WTC11 (cell line): ENCODE measurements at regions not wholly inside any gene's neighbourhood (a gene's known extent, or its start where the extent isn't known, plus 50 kb on each side); places are given as distances from the start of the nearest gene placed in this dataset.

Experiments
- ATAC-seq: fragments of 200-7000 bp; cut with Tn5 transposase; 2 replicates; pipeline ENCODE4 v1.10.0; 2021; ENCODE audit warnings: mild to moderate bottlenecking, moderate library complexity
- CTCF ChIA-PET: fragments of 300-600 bp; sonication (Branson Sonifier 250); formaldehyde crosslinking; loops from one replicate; lab custom pipeline; 2021; ENCODE audit warnings: antibody characterized with exemption; lab: Charles Lee
- POLR2A ChIA-PET: fragments of 350-600 bp; sonication (Branson Sonifier 250); formaldehyde crosslinking; loops from one replicate; lab custom pipeline; 2021; ENCODE audit warnings: antibody characterized with exemption; lab: Charles Lee
- DNase-seq: peaks from one replicate; pipeline ENCODE4 v3.0.0; 2021; ENCODE audit warnings: low spot score
- H3K27ac Mint-ChIP-seq: 2 replicates; pipeline ENCODE4 v1.8.0; 2021; ENCODE audit warnings: mixed read lengths
- H3K27me3 Mint-ChIP-seq: 2 replicates; pipeline ENCODE4 v1.8.0; 2021; ENCODE audit warnings: low read depth, mild to moderate bottlenecking, moderate library complexity, mixed read lengths
- H3K36me3 Mint-ChIP-seq: 2 replicates; pipeline ENCODE4 v1.8.0; 2021; ENCODE audit warnings: mixed read lengths
- H3K4me1 Mint-ChIP-seq: 2 replicates; pipeline ENCODE4 v1.8.0; 2022; ENCODE audit warnings: mixed read lengths
- H3K4me3 Mint-ChIP-seq: 2 replicates; pipeline ENCODE4 v1.8.0; 2021; ENCODE audit warnings: mild to moderate bottlenecking, moderate library complexity, mixed read lengths
- H3K9me3 Mint-ChIP-seq: 2 replicates; pipeline ENCODE4 v1.8.0; 2021; ENCODE audit warnings: mixed read lengths
- ARID4B ChIP-seq: sonication (generic); formaldehyde crosslinking; IDR thresholded peaks from 2 replicates; pipeline ENCODE4 v1.8.0; 2023; ENCODE audit warnings: missing genetic modification reagents, mild to moderate bottlenecking, borderline replicate concordance
- ATF1 ChIP-seq: sonication (generic); formaldehyde crosslinking; IDR thresholded peaks from 2 replicates; pipeline ENCODE4 v1.8.1; 2023; ENCODE audit warnings: mild to moderate bottlenecking, moderate library complexity, missing genetic modification reagents
- CDX4 ChIP-seq: fragments of 250-450 bp; sonication (Bioruptor Pico); IDR thresholded peaks from 2 replicates; pipeline ENCODE4 v1.9.0; 2021; ENCODE audit warnings: moderate library complexity, mild to moderate bottlenecking, inconsistent platforms, borderline replicate concordance
- EMX1 ChIP-seq: fragments of 250-450 bp; sonication (Bioruptor Pico); IDR thresholded peaks from 2 replicates; pipeline ENCODE4 v1.8.0; 2021; ENCODE audit warnings: mild to moderate bottlenecking
- ETV6 ChIP-seq: sonication (generic); formaldehyde crosslinking; IDR thresholded peaks from 2 replicates; pipeline ENCODE4 v1.8.1; 2022; ENCODE audit warnings: mild to moderate bottlenecking, missing genetic modification reagents
- FOXK1 ChIP-seq: sonication (generic); formaldehyde crosslinking; IDR thresholded peaks from 2 replicates; pipeline ENCODE4 v1.8.0; 2022; ENCODE audit warnings: mild to moderate bottlenecking, moderate library complexity, missing genetic modification reagents
- IRF1 ChIP-seq: sonication (generic); formaldehyde crosslinking; IDR thresholded peaks from 2 replicates; pipeline ENCODE4 v1.8.0; 2023; ENCODE audit warnings: missing genetic modification reagents
- JAZF1 ChIP-seq: fragments of 250-450 bp; sonication (Bioruptor Pico); IDR thresholded peaks from 2 replicates; pipeline ENCODE4 v1.9.0; 2021; ENCODE audit warnings: moderate library complexity, mild to moderate bottlenecking, inconsistent platforms
- MAX ChIP-seq: sonication (generic); formaldehyde crosslinking; IDR thresholded peaks from 2 replicates; pipeline ENCODE4 v1.8.0; 2022; ENCODE audit warnings: mild to moderate bottlenecking, missing genetic modification reagents
- NFYB ChIP-seq: sonication (generic); formaldehyde crosslinking; conservative IDR thresholded peaks from 2 replicates; pipeline ENCODE4 v1.8.0; 2022; ENCODE audit warnings: low read depth, missing genetic modification reagents
- PRDM15 ChIP-seq: sonication (generic); formaldehyde crosslinking; IDR thresholded peaks from 2 replicates; pipeline ENCODE4 v1.8.0; 2022; ENCODE audit warnings: missing genetic modification reagents
- PRRX2 ChIP-seq: fragments of 250-450 bp; sonication (Bioruptor Pico); IDR thresholded peaks from 2 replicates; pipeline ENCODE4 v1.8.0; 2021; ENCODE audit warnings: mild to moderate bottlenecking
- RORB ChIP-seq: fragments of 250-450 bp; sonication (Bioruptor Pico); IDR thresholded peaks from 2 replicates; pipeline ENCODE4 v1.9.0; 2021; ENCODE audit warnings: mild to moderate bottlenecking
- ZMAT4 ChIP-seq: fragments of 250-450 bp; sonication (Bioruptor Pico); IDR thresholded peaks from 2 replicates; pipeline ENCODE4 v1.9.0; 2021; ENCODE audit warnings: mild to moderate bottlenecking
- ZNF219 ChIP-seq: sonication (generic); formaldehyde crosslinking; IDR thresholded peaks from 2 replicates; pipeline ENCODE4 v1.8.0; 2023; ENCODE audit warnings: missing genetic modification reagents, mild to moderate bottlenecking, borderline replicate concordance
- ZNF281 ChIP-seq: sonication (generic); formaldehyde crosslinking; IDR thresholded peaks from 2 replicates; pipeline ENCODE4 v1.8.0; 2023; ENCODE audit warnings: mild to moderate bottlenecking, missing genetic modification reagents
- ZNF317 ChIP-seq: sonication (generic); formaldehyde crosslinking; IDR thresholded peaks from 2 replicates; pipeline ENCODE4 v1.8.1; 2023; ENCODE audit warnings: low read depth, mild to moderate bottlenecking, moderate library complexity, missing genetic modification reagents, borderline replicate concordance
- ZNF532 ChIP-seq: fragments of 250-450 bp; sonication (Bioruptor Pico); IDR thresholded peaks from 2 replicates; pipeline ENCODE4 v1.9.0; 2021; ENCODE audit warnings: mild to moderate bottlenecking, borderline replicate concordance

GRCh38 chr6:97449444-97449966 is 166.5 kb upstream of the MMS22L start:
- Mint-ChIP-seq H3K27me3 (no peaks in the 10 kb centered on the region), H3K4me1 (peaks cover 31% of the 10 kb centered on the region), H3K36me3 (no peaks in the 10 kb centered on the region), H3K9me3 (peaks cover 6% of the 10 kb centered on the region; the same call in 1 of the 2 replicates), H3K27ac (no peak overlapping the region)
- POLR2A ChIA-PET: no interaction called here
- no peak for ATAC-seq
- TF ChIP-seq CDX4 (CRISPR knock-in tag) (no peak), ZNF317 (no peak), ZMAT4 (CRISPR knock-in tag) (no peak), ATF1 (CRISPR knock-in tag) (no peak), IRF1 (no peak), ZNF281 (CRISPR knock-in tag) (no peak), FOXK1 (CRISPR knock-in tag) (no peak), MAX (CRISPR knock-in tag) (no peak), JAZF1 (CRISPR knock-in tag) (no peak), RORB (CRISPR knock-in tag) (no peak), ZNF219 (CRISPR knock-in tag) (no peak), NFYB (CRISPR knock-in tag) (no peak), ETV6 (CRISPR knock-in tag) (no peak), PRRX2 (CRISPR knock-in tag) (no peak), ZNF532 (CRISPR knock-in tag) (no peak), ARID4B (CRISPR knock-in tag) (no peak), EMX1 (no peak), PRDM15 (CRISPR knock-in tag) (no peak)
- TF ChIP-seq, all 79 proteins: peak for 0
- H3K4me3 Mint-ChIP-seq: no peak overlapping the region
- CTCF ChIA-PET: interaction anchor here (1.1 to 2.5 kb wide), 2 partner anchors 9 to 13 kb away, joined by 4 to 10 read pairs; no protein-coding TSS in a partner anchor
- no peak for DNase-seq
